ENCODE measurements at regions not wholly inside any gene's neighbourhood (a gene's known extent, or its start where the extent isn't known, plus 50 kb on each side); places are given as distances from the start of the nearest gene placed in this dataset.

- no peak for TF ChIP-seq CTCF (IDR thresholded peaks at IDR 0.05)
Observed at GRCh38 chr3:153001210-153002078, 160.6 kb upstream of the RAP2B start.

- no peak for TF ChIP-seq CTCF (IDR thresholded peaks at IDR 0.05)
Observed at GRCh38 chr3:153003441-153003840, 158.6 kb upstream of the RAP2B start.

GRCh38 chr3:153003862-153004261 is 158.2 kb upstream of the RAP2B start:
- TF ChIP-seq CTCF (IDR thresholded peaks at IDR 0.05) = no peak

GRCh38 chr3:153008226-153008625 is 153.8 kb upstream of the RAP2B start:
- no peak for TF ChIP-seq CTCF (IDR thresholded peaks at IDR 0.05)

- no peak for TF ChIP-seq CTCF (IDR thresholded peaks at IDR 0.05)
Observed at GRCh38 chr3:153023896-153024295, 138.1 kb upstream of the RAP2B start.

GRCh38 chr3:153026026-153026425 is 136.0 kb upstream of the RAP2B start:
- peak; percentile 73 for TF ChIP-seq CTCF (IDR thresholded peaks at IDR 0.05)

- TF ChIP-seq CTCF (IDR thresholded peaks at IDR 0.05) = no peak
Observed at GRCh38 chr3:153028381-153028780, 133.6 kb upstream of the RAP2B start.
